Loucy (cell line): ENCODE measurements at regions not wholly inside any gene's neighbourhood (a gene's known extent, or its start where the extent isn't known, plus 50 kb on each side); places are given as distances from the start of the nearest gene placed in this dataset.

Source experiments
- EZH2phosphoT487 ChIP-seq: fragments of 200-600 bp; IDR thresholded peaks from 2 replicates; pipeline ENCODE4 v1.6.1; 2018; ENCODE audit warnings: antibody characterized with exemption, mild to moderate bottlenecking, moderate library complexity, borderline replicate concordance
- TF ChIP-seq, protein P1 (sequence below): fragments of 200-600 bp; sonication (generic); conservative IDR thresholded peaks from 2 replicates; pipeline ENCODE4 v1.5.1; 2014; ENCODE audit warnings: mild to moderate bottlenecking, antibody characterized with exemption, low read length

DNA sequence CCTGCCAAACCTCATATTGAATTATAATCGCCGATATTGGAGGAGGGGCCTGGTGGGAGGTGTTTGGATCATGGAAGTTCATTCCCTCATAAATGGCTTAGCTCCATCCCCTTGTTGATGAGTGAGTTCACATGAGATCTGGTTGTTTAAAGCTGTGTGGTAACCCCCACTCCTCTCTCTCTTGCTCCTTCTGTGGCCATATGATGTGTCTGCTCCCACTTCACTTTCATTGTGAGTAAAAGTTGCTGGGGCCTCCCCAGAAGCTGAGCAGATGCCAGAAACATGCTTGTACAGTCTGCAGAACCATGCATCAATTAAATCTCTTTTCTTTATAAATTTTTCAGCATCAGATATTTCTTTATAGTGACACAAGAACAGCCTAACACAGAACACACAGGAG, 929.0 kb upstream of the FAT3 start:
- TF ChIP-seq, protein P1, sequence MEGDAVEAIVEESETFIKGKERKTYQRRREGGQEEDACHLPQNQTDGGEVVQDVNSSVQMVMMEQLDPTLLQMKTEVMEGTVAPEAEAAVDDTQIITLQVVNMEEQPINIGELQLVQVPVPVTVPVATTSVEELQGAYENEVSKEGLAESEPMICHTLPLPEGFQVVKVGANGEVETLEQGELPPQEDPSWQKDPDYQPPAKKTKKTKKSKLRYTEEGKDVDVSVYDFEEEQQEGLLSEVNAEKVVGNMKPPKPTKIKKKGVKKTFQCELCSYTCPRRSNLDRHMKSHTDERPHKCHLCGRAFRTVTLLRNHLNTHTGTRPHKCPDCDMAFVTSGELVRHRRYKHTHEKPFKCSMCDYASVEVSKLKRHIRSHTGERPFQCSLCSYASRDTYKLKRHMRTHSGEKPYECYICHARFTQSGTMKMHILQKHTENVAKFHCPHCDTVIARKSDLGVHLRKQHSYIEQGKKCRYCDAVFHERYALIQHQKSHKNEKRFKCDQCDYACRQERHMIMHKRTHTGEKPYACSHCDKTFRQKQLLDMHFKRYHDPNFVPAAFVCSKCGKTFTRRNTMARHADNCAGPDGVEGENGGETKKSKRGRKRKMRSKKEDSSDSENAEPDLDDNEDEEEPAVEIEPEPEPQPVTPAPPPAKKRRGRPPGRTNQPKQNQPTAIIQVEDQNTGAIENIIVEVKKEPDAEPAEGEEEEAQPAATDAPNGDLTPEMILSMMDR = no peak
- TF ChIP-seq EZH2phosphoT487 = no peak
